GM12874 (cell line): ENCODE measurements at regions not wholly inside any gene's neighbourhood (a gene's known extent, or its start where the extent isn't known, plus 50 kb on each side); places are given as distances from the start of the nearest gene placed in this dataset.

Experiments
- CTCF ChIP-seq: IDR thresholded peaks from 2 replicates; pipeline ENCODE4 v1.5.1; 2011; ENCODE audit warnings: low read depth, mild to moderate bottlenecking, control low read depth, low read length, moderate library complexity; ENCODE audit not compliant: insufficient read depth

GRCh38 chr3:159039286-159039685 lies 237.4 kb downstream of the MFSD1 start:
- no peak for TF ChIP-seq CTCF

GRCh38 chr3:159045279-159045885 lies 243.5 kb downstream of the MFSD1 start:
- TF ChIP-seq CTCF: no peak

GRCh38 chr3:159047361-159047760 lies 245.5 kb downstream of the MFSD1 start:
- no peak for TF ChIP-seq CTCF

GRCh38 chr3:159057621-159058020 lies 255.8 kb downstream of the MFSD1 start:
- TF ChIP-seq CTCF: no peak

GRCh38 chr3:159058859-159059258 lies 257.0 kb downstream of the MFSD1 start:
- no peak for TF ChIP-seq CTCF

GRCh38 chr3:159059395-159059794 lies 257.5 kb downstream of the MFSD1 start:
- no peak for TF ChIP-seq CTCF

- TF ChIP-seq CTCF: no peak
Measured at GRCh38 chr3:159062734-159063410, 261.0 kb downstream of the MFSD1 start.

GRCh38 chr3:159069091-159069490 lies 267.2 kb downstream of the MFSD1 start, which contains the start of gene IQCJ:
Gene IQCJ (plus strand): TSS chr3:159069319.
- TF ChIP-seq CTCF: no peak
